ENCODE measurements at regions not wholly inside any gene's neighbourhood (a gene's known extent, or its start where the extent isn't known, plus 50 kb on each side); places are given as distances from the start of the nearest gene placed in this dataset.
"Not testable (repeated sequence)": the region's sequence is repeated elsewhere in the genome, so short reads cannot be mapped to it uniquely, and the experiment has no call there.

- DNase-seq, result not testable (repeated sequence)
These were observed 549.4 kb downstream of the TRAM1L1 start for GRCh38 chr4:116536024-116536423.

- DNase-seq, result no peak
These were observed 553.5 kb downstream of the TRAM1L1 start for GRCh38 chr4:116531870-116532269.

- no peak for DNase-seq
These were observed 554.4 kb downstream of the TRAM1L1 start for GRCh38 chr4:116531026-116531425.

GRCh38 chr4:116530048-116530447, 555.3 kb downstream of the TRAM1L1 start:
- DNase-seq, result no peak

- DNase-seq, result no peak
These were observed 556.2 kb downstream of the TRAM1L1 start for GRCh38 chr4:116529129-116529528.

- no peak for DNase-seq
These were observed 562.5 kb downstream of the TRAM1L1 start for GRCh38 chr4:116522922-116523321.

- no peak for DNase-seq
These were observed 564.5 kb downstream of the TRAM1L1 start for GRCh38 chr4:116520886-116521285.

GRCh38 chr4:116516711-116517110, 568.7 kb downstream of the TRAM1L1 start:
- DNase-seq, result no peak

GRCh38 chr4:116515959-116516358, 569.4 kb downstream of the TRAM1L1 start:
- DNase-seq, result no peak

- no peak for DNase-seq
These were observed 572.8 kb downstream of the TRAM1L1 start for GRCh38 chr4:116512552-116512951.

- no peak for DNase-seq
These were observed 583.4 kb downstream of the TRAM1L1 start for GRCh38 chr4:116501954-116502353.

- no peak for DNase-seq
These were observed 585.2 kb downstream of the TRAM1L1 start for GRCh38 chr4:116500225-116500624.

GRCh38 chr4:116489739-116490138, 595.6 kb downstream of the TRAM1L1 start:
- DNase-seq, result no peak

GRCh38 chr4:116486401-116486800, 599.0 kb downstream of the TRAM1L1 start:
- DNase-seq, result no peak

GRCh38 chr4:116480546-116480945, 604.8 kb downstream of the TRAM1L1 start:
- DNase-seq, result no peak

- no peak for DNase-seq
These were observed 607.0 kb downstream of the TRAM1L1 start for GRCh38 chr4:116478343-116478742.

- DNase-seq, result no peak
These were observed 615.8 kb downstream of the TRAM1L1 start for GRCh38 chr4:116469582-116469981.

- DNase-seq, result no peak
These were observed 632.2 kb downstream of the TRAM1L1 start for GRCh38 chr4:116453127-116453526.

- no peak for DNase-seq
These were observed 635.6 kb downstream of the TRAM1L1 start for GRCh38 chr4:116449764-116450163.

- DNase-seq, result no peak
These were observed 641.3 kb downstream of the TRAM1L1 start for GRCh38 chr4:116444117-116444516.

- no peak for DNase-seq
These were observed 646.2 kb downstream of the TRAM1L1 start for GRCh38 chr4:116438981-116439729.

GRCh38 chr4:116438417-116438816, 647.0 kb downstream of the TRAM1L1 start:
- no peak for DNase-seq

- no peak for DNase-seq
These were observed 657.7 kb downstream of the TRAM1L1 start for GRCh38 chr4:116427666-116428065.

GRCh38 chr4:116413222-116413621, 672.2 kb downstream of the TRAM1L1 start:
- DNase-seq, result no peak

- DNase-seq, result no peak
These were observed 684.1 kb downstream of the TRAM1L1 start for GRCh38 chr4:116401293-116401692.
